ENCODE measurements at regions not wholly inside any gene's neighbourhood (a gene's known extent, or its start where the extent isn't known, plus 50 kb on each side); places are given as distances from the start of the nearest gene placed in this dataset.

- TF ChIP-seq CTCF (IDR thresholded peaks at IDR 0.05; ENCODE audit: borderline replicate concordance, extremely low read depth, low read length, poor library complexity, severe bottlenecking) (no peak), EZH2 (IDR thresholded peaks at IDR 0.05; ENCODE audit: borderline replicate concordance, low read depth, low read length, severe bottlenecking) (no peak)
These were observed 258.4 kb downstream of the C16orf95 start for GRCh38 chr16:87058728-87059250.
